K562 (cell line): ENCODE measurements at regions not wholly inside any gene's neighbourhood (a gene's known extent, or its start where the extent isn't known, plus 50 kb on each side); places are given as distances from the start of the nearest gene placed in this dataset.

Experiments
- KDM5B ChIP-seq: fragments of 200-600 bp; sonication (generic); IDR thresholded peaks from 2 replicates; pipeline ENCODE4 v1.6.1; 2012; ENCODE audit warnings: low read depth, mild to moderate bottlenecking, moderate library complexity, low read length, control low read depth, inconsistent platforms; ENCODE audit not compliant: insufficient replicate concordance
- TCF7 ChIP-seq: sonication (generic); IDR thresholded peaks from 2 replicates; pipeline ENCODE4 v1.6.1; 2016; ENCODE audit warnings: antibody characterized with exemption, borderline replicate concordance
- ZFP1 ChIP-seq: fragments of 450-650 bp; formaldehyde crosslinking; IDR thresholded peaks from 2 replicates; pipeline ENCODE4 v1.4.0; 2020; ENCODE audit warnings: mild to moderate bottlenecking, mixed read lengths

- no peak for TF ChIP-seq TCF7
- no peak for TF ChIP-seq ZFP1 (CRISPR knock-in tag)
- TF ChIP-seq KDM5B: no peak
These were observed 83.6 kb upstream of the BNC2 start for GRCh38 chr9:16954040-16954439.
